ENCODE measurements at regions not wholly inside any gene's neighbourhood (a gene's known extent, or its start where the extent isn't known, plus 50 kb on each side); places are given as distances from the start of the nearest gene placed in this dataset.

GRCh38 chr17:36885771-36886377 is 51.4 kb upstream of the LHX1 start:
- Mint-ChIP-seq H3K36me3 (peaks cover 5% of the 10 kb centered on the region), H3K4me1 (peaks cover 9% of the 10 kb centered on the region), H3K9me3 (peaks cover 13% of the 10 kb centered on the region), H3K4me3 (no peak overlapping the region), H3K27me3 (ENCODE audit: low read depth) (peaks cover 15% of the 10 kb centered on the region), H3K27ac (no peak overlapping the region)
- TF ChIP-seq CTCF (IDR thresholded peaks at IDR 0.05; ENCODE audit: unreplicated experiment), result no peak
- DNase-seq (ENCODE audit: low spot score in 2 of 2, unreplicated experiment in 2 of 2), result no peak

Measured in mesothelial cell of epicardium (in vitro differentiated cells).